ENCODE measurements at regions not wholly inside any gene's neighbourhood (a gene's known extent, or its start where the extent isn't known, plus 50 kb on each side); places are given as distances from the start of the nearest gene placed in this dataset.

DNA sequence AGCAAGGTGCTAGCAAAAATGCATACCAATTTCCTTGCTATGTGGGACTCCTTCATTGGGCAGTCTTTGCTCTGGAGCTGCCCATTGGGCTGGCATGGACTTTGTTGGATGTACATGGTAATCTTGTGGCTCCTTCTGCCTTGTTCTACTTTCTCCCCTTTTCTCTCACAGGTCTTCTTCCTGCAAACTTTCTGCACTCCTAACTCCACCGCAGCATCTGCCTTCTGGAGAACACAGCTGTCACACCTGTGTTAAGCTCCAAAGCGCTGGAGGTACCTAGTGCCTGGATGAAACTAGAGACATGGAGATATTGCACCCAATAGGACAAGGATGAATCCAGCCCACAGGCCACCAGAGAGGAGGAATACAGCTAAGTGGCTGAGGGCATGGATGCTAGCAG is 60.7 kb upstream of the CCND2 start:
- H3K79me2 ChIP-seq (ENCODE audit: insufficient read depth, low read length) = no peaks in the 10 kb centered on the region
- no peaks in the 10 kb centered on the region for H4K20me1 ChIP-seq (ENCODE audit: insufficient read depth, low read length)
- peaks cover 2% of the 10 kb centered on the region for H3K27me3 ChIP-seq (ENCODE audit: insufficient read depth, low read length)
- TF ChIP-seq CTCF (IDR thresholded peaks at IDR 0.05; ENCODE audit: extremely low read depth, low read depth, low read length) = no peak
- no peaks in the 10 kb centered on the region for H3K4me1 ChIP-seq (ENCODE audit: insufficient read depth, low read length)
- H3K9me3 ChIP-seq (ENCODE audit: low read depth, low read length) = no peaks in the 10 kb centered on the region
- peak; percentile 52 for DNase-seq (ENCODE audit: insufficient read length, low spot score, missing footprints)
- no peak overlapping the region for H2AFZ ChIP-seq (ENCODE audit: low read length)
- no peaks in the 10 kb centered on the region for H3K36me3 ChIP-seq (ENCODE audit: insufficient read depth, low read length)
- no peak overlapping the region for H3K27ac ChIP-seq (ENCODE audit: low read depth, low read length)
- H3K4me3 ChIP-seq (ENCODE audit: insufficient read depth, low read length) = no peak overlapping the region
- H3K4me2 ChIP-seq (ENCODE audit: insufficient read depth, low read length) = no peak overlapping the region

GRCh38 chr12:4211372-4211771 is 62.2 kb upstream of the CCND2 start:
- Histone ChIP-seq H3K4me3 (ENCODE audit: insufficient read depth, low read length) (no peak overlapping the region), H2AFZ (ENCODE audit: low read length) (no peak overlapping the region), H4K20me1 (ENCODE audit: insufficient read depth, low read length) (no peaks in the 10 kb centered on the region), H3K27me3 (ENCODE audit: insufficient read depth, low read length) (peaks cover 2% of the 10 kb centered on the region), H3K79me2 (ENCODE audit: insufficient read depth, low read length) (no peaks in the 10 kb centered on the region), H3K4me1 (ENCODE audit: insufficient read depth, low read length) (no peaks in the 10 kb centered on the region), H3K27ac (ENCODE audit: low read depth, low read length) (no peak overlapping the region), H3K36me3 (ENCODE audit: insufficient read depth, low read length) (no peaks in the 10 kb centered on the region), H3K9me3 (ENCODE audit: low read depth, low read length) (no peaks in the 10 kb centered on the region), H3K4me2 (ENCODE audit: insufficient read depth, low read length) (no peak overlapping the region)
- no peak for DNase-seq (ENCODE audit: insufficient read length, low spot score, missing footprints)
- no peak for TF ChIP-seq CTCF (IDR thresholded peaks at IDR 0.05; ENCODE audit: extremely low read depth, low read depth, low read length)

- Histone ChIP-seq H3K27me3 (ENCODE audit: insufficient read depth, low read length) (peaks cover 2% of the 10 kb centered on the region), H3K9me3 (ENCODE audit: low read depth, low read length) (no peaks in the 10 kb centered on the region), H3K4me1 (ENCODE audit: insufficient read depth, low read length) (no peaks in the 10 kb centered on the region), H2AFZ (ENCODE audit: low read length) (no peak overlapping the region), H3K79me2 (ENCODE audit: insufficient read depth, low read length) (no peaks in the 10 kb centered on the region), H3K36me3 (ENCODE audit: insufficient read depth, low read length) (no peaks in the 10 kb centered on the region), H3K27ac (ENCODE audit: low read depth, low read length) (no peak overlapping the region), H3K4me3 (ENCODE audit: insufficient read depth, low read length) (no peak overlapping the region), H4K20me1 (ENCODE audit: insufficient read depth, low read length) (no peaks in the 10 kb centered on the region), H3K4me2 (ENCODE audit: insufficient read depth, low read length) (no peak overlapping the region)
- TF ChIP-seq CTCF (IDR thresholded peaks at IDR 0.05; ENCODE audit: extremely low read depth, low read depth, low read length) = no peak
- DNase-seq (ENCODE audit: insufficient read length, low spot score, missing footprints) = no peak
Observed at GRCh38 chr12:4210183-4210582, 63.4 kb upstream of the CCND2 start.

DNA sequence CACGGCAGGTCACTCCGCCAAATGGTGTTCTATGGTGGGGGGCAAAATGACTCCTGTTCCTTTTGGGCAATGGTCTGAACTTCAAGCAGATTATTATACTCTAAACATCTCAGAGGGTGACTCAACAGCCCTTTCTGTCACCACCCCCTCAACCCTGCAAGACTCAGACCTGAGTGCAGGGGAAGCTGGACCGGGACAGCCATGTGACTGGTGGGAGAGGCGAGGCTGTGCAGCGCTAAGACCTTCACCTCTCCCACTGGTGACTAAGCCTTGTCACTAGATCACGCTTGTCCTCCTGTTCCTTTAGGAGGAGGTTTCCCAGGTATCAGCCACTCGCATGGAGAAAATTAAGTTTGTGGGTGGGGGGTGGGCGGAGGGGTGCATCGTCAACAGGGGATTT is 67.1 kb upstream of the CCND2 start:
- H3K27ac ChIP-seq (ENCODE audit: low read depth, low read length) = no peak overlapping the region

More for the DNA sequence above, 67.1 kb upstream of the CCND2 start:
- Histone ChIP-seq H3K36me3 (ENCODE audit: insufficient read depth, low read length) (no peaks in the 10 kb centered on the region), H2AFZ (ENCODE audit: low read length) (no peak overlapping the region), H3K9me3 (ENCODE audit: low read depth, low read length) (no peaks in the 10 kb centered on the region), H3K27me3 (ENCODE audit: insufficient read depth, low read length) (peaks cover 2% of the 10 kb centered on the region), H3K4me2 (ENCODE audit: insufficient read depth, low read length) (no peak overlapping the region), H3K79me2 (ENCODE audit: insufficient read depth, low read length) (no peaks in the 10 kb centered on the region), H4K20me1 (ENCODE audit: insufficient read depth, low read length) (no peaks in the 10 kb centered on the region), H3K4me3 (ENCODE audit: insufficient read depth, low read length) (no peak overlapping the region), H3K4me1 (ENCODE audit: insufficient read depth, low read length) (no peaks in the 10 kb centered on the region)
- DNase-seq (ENCODE audit: insufficient read length, low spot score, missing footprints) = no peak
- no peak for TF ChIP-seq CTCF (IDR thresholded peaks at IDR 0.05; ENCODE audit: extremely low read depth, low read depth, low read length)

All from osteoblast (primary cell).